GM18507 (cell line): ENCODE measurements at regions not wholly inside any gene's neighbourhood (a gene's known extent, or its start where the extent isn't known, plus 50 kb on each side); places are given as distances from the start of the nearest gene placed in this dataset.

ENCODE experiments used
- DNase-seq: peaks from one replicate; pipeline ENCODE4 v3.0.0; 2011; ENCODE audit warnings: low read depth; ENCODE audit not compliant: insufficient read length; ENCODE audit errors: extremely low spot score
- FAIRE-seq: peaks from 2 replicates; lab custom pipeline; 2011; peaks lifted over from hg19 to GRCh38; lab: Jason Lieb, UNC

- FAIRE-seq (no peak), DNase-seq (no peak)
Observed at GRCh38 chr21:25297117-25297516, 310.2 kb downstream of the MRPL39 start.

GRCh38 chr21:25296252-25296651 lies 311.0 kb downstream of the MRPL39 start:
- FAIRE-seq (peak; percentile 62), DNase-seq (no peak)

GRCh38 chr21:25292396-25292795 lies 314.9 kb downstream of the MRPL39 start:
- DNase-seq (no peak), FAIRE-seq (no peak)

- DNase-seq (no peak), FAIRE-seq (peak; percentile 59)
Observed at GRCh38 chr21:25283720-25284119, 323.6 kb downstream of the MRPL39 start.

- DNase-seq: no peak
- FAIRE-seq: no peak
Observed at GRCh38 chr21:25281134-25281533, 326.1 kb downstream of the MRPL39 start.

- DNase-seq (no peak), FAIRE-seq (no peak)
Observed at GRCh38 chr21:25280061-25280460, 327.2 kb downstream of the MRPL39 start.

- DNase-seq: no peak
- peak; percentile 53 for FAIRE-seq
Observed at GRCh38 chr21:25273959-25274358, 333.3 kb downstream of the MRPL39 start.

GRCh38 chr21:25254491-25255174 lies 352.6 kb downstream of the MRPL39 start:
- DNase-seq (no peak), FAIRE-seq (no peak)

- FAIRE-seq (no peak), DNase-seq (no peak)
Observed at GRCh38 chr21:25246546-25246945, 360.7 kb downstream of the MRPL39 start.

- FAIRE-seq (no peak), DNase-seq (no peak)
Observed at GRCh38 chr21:25244735-25245134, 362.5 kb downstream of the MRPL39 start.

- DNase-seq (no peak), FAIRE-seq (no peak)
Observed at GRCh38 chr21:25243808-25244207, 363.5 kb downstream of the MRPL39 start.

- no peak for DNase-seq
- no peak for FAIRE-seq
Observed at GRCh38 chr21:25240974-25241373, 366.3 kb downstream of the MRPL39 start.

GRCh38 chr21:25234857-25235801 lies 372.2 kb downstream of the MRPL39 start:
- DNase-seq: no peak
- FAIRE-seq: peak; percentile 78

- DNase-seq: no peak
- no peak for FAIRE-seq
Observed at GRCh38 chr21:25220954-25221353, 386.3 kb downstream of the MRPL39 start.

GRCh38 chr21:25220169-25220568 lies 387.1 kb downstream of the MRPL39 start:
- DNase-seq (no peak), FAIRE-seq (no peak)

- DNase-seq (no peak), FAIRE-seq (peak; percentile 75)
Observed at GRCh38 chr21:25215698-25216384, 391.4 kb downstream of the MRPL39 start.

- no peak for DNase-seq
- FAIRE-seq: no peak
Observed at GRCh38 chr21:25214676-25215075, 392.6 kb downstream of the MRPL39 start.

GRCh38 chr21:25199944-25200343 lies 407.3 kb downstream of the MRPL39 start:
- no peak for FAIRE-seq
- no peak for DNase-seq

- DNase-seq: no peak
- peak; percentile 48 for FAIRE-seq
Observed at GRCh38 chr21:25191141-25191540, 416.1 kb downstream of the MRPL39 start.

GRCh38 chr21:25189497-25189896 lies 417.8 kb downstream of the MRPL39 start:
- no peak for DNase-seq
- peak; percentile 35 for FAIRE-seq
